ENCODE measurements at regions not wholly inside any gene's neighbourhood (a gene's known extent, or its start where the extent isn't known, plus 50 kb on each side); places are given as distances from the start of the nearest gene placed in this dataset.

GRCh38 chr11:87780068-87780413, 395.2 kb downstream of the RAB38 start:
- TF ChIP-seq CTCF (IDR thresholded peaks at IDR 0.05) = no peak
- no peak for TF ChIP-seq POLR2A (IDR thresholded peaks at IDR 0.05)
- TF ChIP-seq POLR2AphosphoS5 (IDR thresholded peaks at IDR 0.05; ENCODE audit: insufficient read depth in 1 of 2, low read depth in 1 of 2) = no peak

Data from vagina (tissue), 2 donors.